Testis (tissue), 2 donors: ENCODE measurements at regions not wholly inside any gene's neighbourhood (a gene's known extent, or its start where the extent isn't known, plus 50 kb on each side); places are given as distances from the start of the nearest gene placed in this dataset.

Source experiments
- DNase-seq: peaks from one replicate; pipeline ENCODE4 v3.0.0-alpha.2; 2019
- H3K27ac ChIP-seq, 2 donors: fragments of 200-600 bp; sonication (generic); one replicate each; pipeline ENCODE4 v1.5.1; 2019
- H3K27me3 ChIP-seq: fragments of 200-600 bp; sonication (generic); one replicate; pipeline ENCODE4 v1.5.1; 2019
- H3K36me3 ChIP-seq: fragments of 200-600 bp; sonication (generic); one replicate; pipeline ENCODE4 v1.5.1; 2017; ENCODE audit warnings: low read depth; ENCODE audit errors: missing control alignments
- H3K4me1 ChIP-seq: fragments of 200-600 bp; sonication (generic); one replicate; pipeline ENCODE4 v1.5.1; 2019
- H3K4me3 ChIP-seq, 2 donors: fragments of 200-600 bp; sonication (generic); one replicate each; pipeline ENCODE4 v1.5.1; 2017 to 2019
- H3K9me3 ChIP-seq: fragments of 200-600 bp; sonication (generic); one replicate; pipeline ENCODE4 v1.5.1; 2017
- POLR2A ChIP-seq: fragments of 450-650 bp; IDR thresholded peaks from one replicate; pipeline ENCODE4 v1.6.1; 2017; ENCODE audit warnings: antibody characterized with exemption, mild to moderate bottlenecking, moderate library complexity
- WGBS, 2 donors: methylation state at CpG; one replicate each; pipeline ENCODE4 v1.1.5; 2018; 5-methylcytosine and 5-hydroxymethylcytosine counted together
- intact Hi-C: fragments of 100-400 bp; cut with DNase I; formaldehyde crosslinking; loops from one replicate; pipeline ENCODE4 v1.15.1; 2023; ENCODE audit warnings: low total_unique reads
- TF ChIP-seq, protein P1 (sequence below), 3 experiments: fragments of 450-650 bp in 2 of 3; fragments of 200-600 bp in 1 of 3; sonication (generic) in 1 of 3; IDR thresholded peaks; one replicate each; pipeline ENCODE4 v1.5.1; 2016 to 2019; ENCODE audit warnings: antibody characterized with exemption in 3 of 3, mild to moderate bottlenecking in 2 of 3, moderate library complexity in 1 of 3

DNA sequence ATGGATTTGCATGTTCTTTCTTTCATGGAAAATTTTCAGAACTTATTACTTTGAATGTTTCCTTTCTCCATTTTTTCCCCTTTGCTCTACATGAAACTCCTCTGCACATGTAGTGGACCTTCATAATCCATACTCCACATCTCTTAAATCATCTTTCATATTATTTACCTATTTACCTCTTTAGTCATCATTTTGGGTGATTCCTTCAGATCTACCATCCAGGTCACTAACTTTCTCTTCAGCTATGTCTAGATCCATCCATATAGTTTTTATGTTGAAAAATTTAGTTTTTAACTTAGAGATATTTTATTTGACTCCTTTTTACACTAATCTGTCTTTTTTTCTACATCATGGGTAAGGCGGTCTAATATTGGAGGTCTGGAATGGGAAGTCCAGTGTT is 586.6 kb downstream of the NR2F1-AS1 start:
- intact Hi-C loops: no loop called here
- Histone ChIP-seq H3K27me3 (no peaks in the 10 kb centered on the region), H3K27ac (no peak overlapping the region), H3K36me3 (no peaks in the 10 kb centered on the region), H3K9me3 (no peaks in the 10 kb centered on the region), H3K4me3 (no peak overlapping the region), H3K4me1 (no peaks in the 10 kb centered on the region)
- WGBS, 2 donors: 96 to 100% methylated on average over 1 of the region's 1 CpG
- no peak for DNase-seq
- TF ChIP-seq, protein P1, sequence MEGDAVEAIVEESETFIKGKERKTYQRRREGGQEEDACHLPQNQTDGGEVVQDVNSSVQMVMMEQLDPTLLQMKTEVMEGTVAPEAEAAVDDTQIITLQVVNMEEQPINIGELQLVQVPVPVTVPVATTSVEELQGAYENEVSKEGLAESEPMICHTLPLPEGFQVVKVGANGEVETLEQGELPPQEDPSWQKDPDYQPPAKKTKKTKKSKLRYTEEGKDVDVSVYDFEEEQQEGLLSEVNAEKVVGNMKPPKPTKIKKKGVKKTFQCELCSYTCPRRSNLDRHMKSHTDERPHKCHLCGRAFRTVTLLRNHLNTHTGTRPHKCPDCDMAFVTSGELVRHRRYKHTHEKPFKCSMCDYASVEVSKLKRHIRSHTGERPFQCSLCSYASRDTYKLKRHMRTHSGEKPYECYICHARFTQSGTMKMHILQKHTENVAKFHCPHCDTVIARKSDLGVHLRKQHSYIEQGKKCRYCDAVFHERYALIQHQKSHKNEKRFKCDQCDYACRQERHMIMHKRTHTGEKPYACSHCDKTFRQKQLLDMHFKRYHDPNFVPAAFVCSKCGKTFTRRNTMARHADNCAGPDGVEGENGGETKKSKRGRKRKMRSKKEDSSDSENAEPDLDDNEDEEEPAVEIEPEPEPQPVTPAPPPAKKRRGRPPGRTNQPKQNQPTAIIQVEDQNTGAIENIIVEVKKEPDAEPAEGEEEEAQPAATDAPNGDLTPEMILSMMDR (IDR thresholded peaks at IDR 0.05): no peak
- TF ChIP-seq POLR2A: no peak

- intact Hi-C loops: no loop called here
- Histone ChIP-seq H3K27ac (no peak overlapping the region), H3K36me3 (no peaks in the 10 kb centered on the region)
Measured at GRCh38 chr5:92992073-92992472, 588.9 kb downstream of the NR2F1-AS1 start.

GRCh38 chr5:92991581-92992067 is 589.4 kb downstream of the NR2F1-AS1 start:
- no peak for DNase-seq
- H3K27ac ChIP-seq: no peak overlapping the region
- H3K4me3 ChIP-seq: no peak overlapping the region
- no peaks in the 10 kb centered on the region for H3K4me1 ChIP-seq
- intact Hi-C loops: no loop called here
- H3K27me3 ChIP-seq: no peaks in the 10 kb centered on the region
- WGBS, 2 donors: 51 to 56% methylated on average over 3 of the region's 3 CpGs
- H3K9me3 ChIP-seq: no peaks in the 10 kb centered on the region
- TF ChIP-seq, protein P1 (IDR thresholded peaks at IDR 0.05): no peak
- TF ChIP-seq POLR2A: no peak
- no peaks in the 10 kb centered on the region for H3K36me3 ChIP-seq

More at GRCh38 chr5:92992073-92992472, 588.9 kb downstream of the NR2F1-AS1 start:
- DNase-seq: no peak
- TF ChIP-seq, protein P1 (IDR thresholded peaks at IDR 0.05): no peak
- no peak for TF ChIP-seq POLR2A
- Histone ChIP-seq H3K4me1 (no peaks in the 10 kb centered on the region), H3K4me3 (no peak overlapping the region), H3K9me3 (no peaks in the 10 kb centered on the region), H3K27me3 (no peaks in the 10 kb centered on the region)

DNA sequence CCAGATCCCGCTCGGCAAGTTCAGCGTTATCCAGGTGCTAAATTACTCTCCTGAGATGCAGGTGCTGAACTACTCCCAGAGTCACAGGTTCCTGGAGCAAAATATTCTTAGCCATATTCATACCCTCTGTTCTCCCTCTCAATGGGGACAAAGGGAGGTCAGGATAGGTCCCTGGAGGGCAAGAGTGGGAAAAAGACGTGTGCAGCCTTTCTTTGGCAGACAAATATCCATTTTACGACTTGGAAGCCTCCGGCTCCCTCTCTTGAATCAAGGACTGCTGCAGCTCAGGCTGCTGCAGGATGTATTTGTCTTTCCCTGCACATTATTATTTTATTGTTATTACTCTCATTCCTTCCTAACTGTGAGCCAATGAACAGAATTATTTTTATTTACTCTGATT is 590.2 kb downstream of the NR2F1-AS1 start:
- 63 to 70% methylated on average over 6 of the region's 6 CpGs for WGBS, 2 donors
- DNase-seq: no peak
- H3K4me3 ChIP-seq: no peak overlapping the region
- intact Hi-C loops: no loop called here
- no peaks in the 10 kb centered on the region for H3K4me1 ChIP-seq
- H3K27ac ChIP-seq: no peak overlapping the region
- no peak for TF ChIP-seq POLR2A
- TF ChIP-seq, protein P1 (IDR thresholded peaks at IDR 0.05): no peak
- H3K27me3 ChIP-seq: no peaks in the 10 kb centered on the region
- no peaks in the 10 kb centered on the region for H3K36me3 ChIP-seq
- H3K9me3 ChIP-seq: no peaks in the 10 kb centered on the region

- Histone ChIP-seq H3K27me3 (no peaks in the 10 kb centered on the region), H3K4me1 (no peaks in the 10 kb centered on the region), H3K9me3 (no peaks in the 10 kb centered on the region), H3K27ac (no peak overlapping the region), H3K36me3 (no peaks in the 10 kb centered on the region), H3K4me3 (no peak overlapping the region)
- intact Hi-C loops: no loop called here
- TF ChIP-seq, protein P1 (IDR thresholded peaks at IDR 0.05): no peak
- TF ChIP-seq POLR2A: no peak
- WGBS, 2 donors: 65 to 83% methylated on average over 1 of the region's 1 CpG
- no peak for DNase-seq
Measured at GRCh38 chr5:92981001-92981400, 600.0 kb downstream of the NR2F1-AS1 start.
